Astrocyte of the hippocampus (primary cell): ENCODE measurements at regions not wholly inside any gene's neighbourhood (a gene's known extent, or its start where the extent isn't known, plus 50 kb on each side); places are given as distances from the start of the nearest gene placed in this dataset.
A peak's percentile ranks its signal among the peaks of the same experiment; 100 is the strongest.

Source experiments
- DNase-seq: peaks from one replicate; pipeline ENCODE4 v3.0.0; 2011; ENCODE audit warnings: low read depth, low spot score

GRCh38 chr6:137690034-137690433 is 177.0 kb upstream of the TNFAIP3 start:
- DNase-seq = no peak

GRCh38 chr6:137690721-137691120 is 176.3 kb upstream of the TNFAIP3 start:
- no peak for DNase-seq

- DNase-seq = no peak
These were observed 174.8 kb upstream of the TNFAIP3 start for GRCh38 chr6:137692308-137692707.

- no peak for DNase-seq
These were observed 174.3 kb upstream of the TNFAIP3 start for GRCh38 chr6:137692806-137693205.

GRCh38 chr6:137693711-137694110 is 173.3 kb upstream of the TNFAIP3 start:
- no peak for DNase-seq

GRCh38 chr6:137696765-137697164 is 170.3 kb upstream of the TNFAIP3 start:
- DNase-seq = no peak

- peak; percentile 83 for DNase-seq
These were observed 169.7 kb upstream of the TNFAIP3 start for GRCh38 chr6:137697267-137697938.

GRCh38 chr6:137698636-137699030 is 168.4 kb upstream of the TNFAIP3 start:
- DNase-seq = no peak

- peak; percentile 35 for DNase-seq
These were observed 167.9 kb upstream of the TNFAIP3 start for GRCh38 chr6:137699031-137699683.

GRCh38 chr6:137700161-137700560 is 166.9 kb upstream of the TNFAIP3 start:
- no peak for DNase-seq

GRCh38 chr6:137700751-137701477 is 166.1 kb upstream of the TNFAIP3 start:
- DNase-seq = no peak

GRCh38 chr6:137701942-137702341 is 165.1 kb upstream of the TNFAIP3 start:
- no peak for DNase-seq

GRCh38 chr6:137702791-137703424 is 164.2 kb upstream of the TNFAIP3 start:
- no peak for DNase-seq

- no peak for DNase-seq
These were observed 162.3 kb upstream of the TNFAIP3 start for GRCh38 chr6:137704802-137705159.

GRCh38 chr6:137705160-137706082 is 161.6 kb upstream of the TNFAIP3 start:
- DNase-seq = peak; percentile 83

GRCh38 chr6:137706083-137706750 is 160.8 kb upstream of the TNFAIP3 start:
- DNase-seq = no peak

- DNase-seq = no peak
These were observed 159.9 kb upstream of the TNFAIP3 start for GRCh38 chr6:137707038-137707589.

GRCh38 chr6:137707590-137708360 is 159.3 kb upstream of the TNFAIP3 start:
- peak; percentile 81 for DNase-seq

- DNase-seq = no peak
These were observed 158.6 kb upstream of the TNFAIP3 start for GRCh38 chr6:137708481-137708880.
